Adipocyte (in vitro differentiated cells): ENCODE measurements at regions not wholly inside any gene's neighbourhood (a gene's known extent, or its start where the extent isn't known, plus 50 kb on each side); places are given as distances from the start of the nearest gene placed in this dataset.
"Not testable (repeated sequence)": the region's sequence is repeated elsewhere in the genome, so short reads cannot be mapped to it uniquely, and the experiment has no call there.

Experiments used
- DNase-seq: peaks from one replicate; pipeline ENCODE4 v3.0.0-alpha.2; 2015; ENCODE audit warnings: low read depth
- H3K27me3 ChIP-seq: replicated peaks from 2 replicates; pipeline ENCODE4 v1.7.0; 2013; ENCODE audit warnings: mild to moderate bottlenecking, low read length, moderate library complexity; ENCODE audit not compliant: control insufficient read depth, insufficient read depth
- H3K36me3 ChIP-seq: 2 replicates; pipeline ENCODE4 v1.7.0; 2013; ENCODE audit warnings: low read length, mild to moderate bottlenecking, moderate library complexity; ENCODE audit not compliant: control insufficient read depth, insufficient read depth, severe bottlenecking
- H3K4me1 ChIP-seq: 2 replicates; pipeline ENCODE4 v1.7.0; 2013; ENCODE audit warnings: mild to moderate bottlenecking, low read length, moderate library complexity; ENCODE audit not compliant: control insufficient read depth, insufficient read depth
- H3K4me3 ChIP-seq: 2 replicates; pipeline ENCODE4 v1.7.0; 2013; ENCODE audit warnings: mild to moderate bottlenecking, low read length, moderate library complexity
- H3K9ac ChIP-seq: 2 replicates; pipeline ENCODE4 v1.7.0; 2013; ENCODE audit warnings: mild to moderate bottlenecking, low read length, moderate library complexity
- H3K9me3 ChIP-seq: 2 replicates; pipeline ENCODE4 v1.7.0; 2013; ENCODE audit warnings: mild to moderate bottlenecking, low read length, moderate library complexity; ENCODE audit not compliant: control insufficient read depth

DNA sequence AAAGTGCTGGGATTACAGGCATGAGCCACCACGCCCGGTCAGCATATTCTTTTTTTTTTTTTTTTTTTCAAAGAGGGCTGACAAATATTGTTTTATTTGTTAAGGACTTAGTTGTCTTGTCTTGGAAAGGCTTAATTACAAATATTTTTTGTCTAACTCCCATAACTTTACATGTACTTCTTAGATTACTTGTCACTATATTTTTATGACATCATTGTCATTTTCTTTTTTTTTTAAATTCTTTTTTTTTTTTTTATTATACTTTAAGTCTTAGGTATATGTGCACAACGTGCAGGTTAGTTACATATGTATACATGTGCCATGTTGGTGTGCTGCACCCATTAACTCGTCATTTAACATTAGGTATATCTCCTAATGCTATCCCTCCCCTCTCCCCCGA, 162.5 kb downstream of the DISP1 start:
- H3K36me3 ChIP-seq, H3K9me3 ChIP-seq, DNase-seq, H3K9ac ChIP-seq, H3K27me3 ChIP-seq, H3K4me3 ChIP-seq: not testable (repeated sequence)
- peaks cover 18% of the 10 kb centered on the region for H3K4me1 ChIP-seq

DNA sequence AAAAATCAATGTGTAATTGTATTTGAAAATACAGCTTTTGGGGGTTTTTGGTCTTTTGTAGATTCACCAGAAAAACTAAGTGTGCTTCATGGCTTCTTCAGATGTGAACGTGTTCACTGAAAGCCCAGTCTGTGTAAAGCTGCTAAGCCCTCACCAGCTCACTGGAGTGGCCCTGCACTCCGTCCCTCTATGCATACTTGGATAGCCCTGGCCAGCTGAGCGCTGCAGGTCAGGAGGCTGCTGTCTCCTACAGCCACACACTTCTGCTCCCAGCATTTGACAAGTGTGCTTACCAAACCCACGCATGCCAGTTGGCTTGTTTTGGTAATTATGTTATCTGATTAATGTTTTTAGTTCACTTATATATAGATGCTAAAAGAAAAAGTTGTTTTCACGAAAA, 163.5 kb downstream of the TLR5 start:
- no peak for DNase-seq
- no peak overlapping the region for H3K9ac ChIP-seq
- H3K27me3 ChIP-seq, result no peaks in the 10 kb centered on the region
- peaks cover 13% of the 10 kb centered on the region for H3K4me1 ChIP-seq
- no peaks in the 10 kb centered on the region for H3K36me3 ChIP-seq
- no peaks in the 10 kb centered on the region for H3K9me3 ChIP-seq
- H3K4me3 ChIP-seq, result no peak overlapping the region

DNA sequence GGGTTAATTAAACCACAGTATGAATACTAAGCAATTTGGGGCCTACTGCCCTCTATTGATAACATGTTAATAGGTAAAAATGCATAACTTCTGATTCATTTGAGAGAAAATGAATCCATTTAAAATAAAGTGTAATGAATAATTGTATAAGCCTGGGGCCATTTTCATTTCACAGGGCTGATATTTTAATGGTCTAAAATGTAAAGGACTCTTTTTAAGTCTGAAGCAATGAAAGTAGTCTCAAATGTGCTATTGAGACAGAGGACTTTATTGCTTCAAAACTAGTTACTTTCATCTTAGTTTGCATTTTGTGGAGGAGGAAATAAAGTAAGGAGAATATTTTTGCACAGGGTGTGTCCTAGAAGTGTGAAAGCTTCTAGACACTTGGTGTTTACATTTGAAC, 155.4 kb downstream of the TLR5 start:
- Histone ChIP-seq H3K4me3 (no peak overlapping the region), H3K9me3 (no peaks in the 10 kb centered on the region), H3K9ac (no peak overlapping the region), H3K36me3 (no peaks in the 10 kb centered on the region), H3K27me3 (no peaks in the 10 kb centered on the region), H3K4me1 (no peaks in the 10 kb centered on the region)
- DNase-seq, result no peak

DNA sequence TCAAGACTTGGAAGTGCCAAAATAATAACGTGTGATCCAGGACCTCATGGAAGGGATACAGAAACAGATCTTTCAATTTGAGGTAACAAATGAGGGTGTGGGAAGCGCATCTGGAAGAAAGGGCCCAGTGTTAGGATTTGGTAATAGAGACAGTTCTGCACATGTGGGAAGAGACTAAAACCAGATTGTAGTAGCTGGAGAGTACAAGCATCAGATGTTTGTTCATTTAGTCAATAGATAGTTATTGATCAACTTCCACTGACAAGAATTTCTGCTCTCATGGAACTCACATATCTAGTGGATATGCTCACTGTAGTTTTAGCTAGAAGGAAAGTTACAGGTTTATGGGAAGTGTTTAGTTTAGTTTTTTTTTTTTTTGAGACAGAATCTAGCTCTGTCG, 153.6 kb downstream of the TLR5 start:
- no peak for DNase-seq
- H3K9me3 ChIP-seq, result no peaks in the 10 kb centered on the region
- peaks cover 6% of the 10 kb centered on the region for H3K4me1 ChIP-seq
- no peaks in the 10 kb centered on the region for H3K27me3 ChIP-seq
- no peaks in the 10 kb centered on the region for H3K36me3 ChIP-seq
- no peak overlapping the region for H3K9ac ChIP-seq
- H3K4me3 ChIP-seq, result no peak overlapping the region

DNA sequence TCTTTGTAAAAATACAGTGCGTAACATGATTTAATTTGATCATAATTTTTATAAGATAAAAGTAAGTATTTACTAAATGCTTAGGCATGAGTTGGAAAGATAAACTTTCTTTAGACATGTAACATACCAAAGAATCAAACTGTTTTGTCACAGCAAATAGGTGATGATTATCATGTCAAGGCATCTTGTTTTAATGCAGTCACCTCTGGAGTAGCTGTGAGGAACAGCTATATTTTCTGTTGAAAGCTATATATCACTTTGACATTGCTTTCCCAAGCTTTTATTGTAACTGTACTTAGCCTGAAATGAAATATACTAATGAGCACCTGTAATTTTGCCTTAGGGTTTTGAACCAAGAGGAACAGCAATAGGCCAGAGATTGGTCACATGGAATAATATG, 151.9 kb downstream of the TLR5 start:
- Histone ChIP-seq H3K36me3 (no peaks in the 10 kb centered on the region), H3K4me1 (peaks cover 18% of the 10 kb centered on the region), H3K4me3 (no peak overlapping the region), H3K9ac (no peak overlapping the region), H3K9me3 (no peaks in the 10 kb centered on the region), H3K27me3 (no peaks in the 10 kb centered on the region)
- DNase-seq, result no peak

DNA sequence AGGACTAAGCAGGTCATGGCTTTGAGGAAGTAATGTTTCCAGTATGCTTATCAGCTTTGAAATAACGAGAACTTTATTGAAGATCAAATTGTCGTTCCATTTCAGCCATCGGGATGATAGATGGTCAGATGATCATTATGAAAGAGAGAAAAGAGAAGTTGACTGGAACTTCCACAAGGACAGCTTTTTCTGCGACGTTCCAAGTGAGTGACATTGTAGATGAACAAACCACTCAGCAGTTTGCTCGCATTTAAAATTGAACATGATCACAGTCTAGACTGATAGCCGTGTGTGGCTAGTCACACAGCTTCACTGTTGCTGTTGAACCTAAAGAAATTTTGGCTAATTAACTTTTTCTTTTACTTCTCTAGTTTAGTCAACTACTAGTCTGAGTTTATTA, 151.1 kb downstream of the TLR5 start:
- peaks cover 18% of the 10 kb centered on the region for H3K4me1 ChIP-seq
- no peak for DNase-seq
- no peaks in the 10 kb centered on the region for H3K9me3 ChIP-seq
- no peaks in the 10 kb centered on the region for H3K27me3 ChIP-seq
- H3K36me3 ChIP-seq, result no peaks in the 10 kb centered on the region
- H3K4me3 ChIP-seq, result no peak overlapping the region
- no peak overlapping the region for H3K9ac ChIP-seq

DNA sequence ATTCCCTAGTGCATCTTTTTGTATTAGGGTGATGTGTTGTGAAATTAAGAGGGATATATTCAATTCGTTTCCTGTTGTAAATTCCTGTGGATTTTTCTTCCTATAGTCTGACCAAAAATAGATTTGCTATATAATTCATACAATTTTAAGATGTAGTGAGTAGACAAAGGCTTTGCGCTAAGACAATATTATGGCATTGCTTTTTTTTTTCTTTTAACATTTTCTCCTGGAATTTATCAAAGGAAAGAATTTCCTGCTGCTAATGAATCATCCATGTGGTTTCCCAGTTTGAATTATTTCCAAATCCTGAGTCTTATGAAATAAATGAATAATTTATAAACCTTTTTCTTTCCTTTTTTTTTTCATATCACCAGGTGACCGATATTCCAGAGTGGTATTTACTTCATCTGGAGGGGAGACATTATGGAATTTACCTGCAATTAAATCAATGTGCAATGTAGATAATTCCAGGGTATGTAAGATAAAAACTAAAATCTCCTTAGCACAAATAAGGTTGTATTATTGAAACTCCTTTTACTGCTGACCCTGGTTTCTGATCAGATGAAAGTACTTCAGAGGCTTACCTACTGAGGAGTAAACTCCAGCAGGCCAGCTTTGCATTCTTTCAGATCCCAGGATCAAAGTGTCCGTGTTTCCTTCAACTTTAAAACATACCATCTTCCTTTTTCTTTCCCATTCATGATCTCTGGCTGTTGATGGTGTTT, 148.4 kb downstream of the TLR5 start:
- Histone ChIP-seq H3K36me3 (no peaks in the 10 kb centered on the region), H3K4me3 (peak overlapping the region; percentile 45), H3K4me1 (peaks cover 18% of the 10 kb centered on the region), H3K9me3 (no peaks in the 10 kb centered on the region), H3K27me3 (no peaks in the 10 kb centered on the region), H3K9ac (no peak overlapping the region)
- peak; percentile 73 for DNase-seq

DNA sequence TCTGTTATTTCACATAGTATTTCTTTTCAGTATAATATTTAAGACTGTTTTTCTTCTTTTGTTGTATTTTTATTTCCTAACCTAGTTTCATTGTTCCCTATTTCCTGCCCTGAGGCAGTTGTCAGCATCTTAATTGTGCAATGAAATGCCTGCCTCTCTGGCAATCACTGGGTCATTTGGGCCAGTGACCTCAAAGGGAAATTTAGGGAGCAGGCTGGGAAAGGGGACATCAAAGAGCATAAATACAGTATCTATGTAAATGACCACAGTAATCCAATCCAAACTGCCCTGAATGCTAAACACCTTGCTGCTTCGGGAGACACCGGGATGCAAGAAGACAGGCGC, 147.8 kb downstream of the TLR5 start:
- peak overlapping the region; percentile 45 for H3K4me3 ChIP-seq
- H3K9ac ChIP-seq, result no peak overlapping the region
- DNase-seq, result peak; percentile 56
- H3K27me3 ChIP-seq, result no peaks in the 10 kb centered on the region
- no peaks in the 10 kb centered on the region for H3K36me3 ChIP-seq
- H3K4me1 ChIP-seq, result peaks cover 18% of the 10 kb centered on the region
- no peaks in the 10 kb centered on the region for H3K9me3 ChIP-seq

DNA sequence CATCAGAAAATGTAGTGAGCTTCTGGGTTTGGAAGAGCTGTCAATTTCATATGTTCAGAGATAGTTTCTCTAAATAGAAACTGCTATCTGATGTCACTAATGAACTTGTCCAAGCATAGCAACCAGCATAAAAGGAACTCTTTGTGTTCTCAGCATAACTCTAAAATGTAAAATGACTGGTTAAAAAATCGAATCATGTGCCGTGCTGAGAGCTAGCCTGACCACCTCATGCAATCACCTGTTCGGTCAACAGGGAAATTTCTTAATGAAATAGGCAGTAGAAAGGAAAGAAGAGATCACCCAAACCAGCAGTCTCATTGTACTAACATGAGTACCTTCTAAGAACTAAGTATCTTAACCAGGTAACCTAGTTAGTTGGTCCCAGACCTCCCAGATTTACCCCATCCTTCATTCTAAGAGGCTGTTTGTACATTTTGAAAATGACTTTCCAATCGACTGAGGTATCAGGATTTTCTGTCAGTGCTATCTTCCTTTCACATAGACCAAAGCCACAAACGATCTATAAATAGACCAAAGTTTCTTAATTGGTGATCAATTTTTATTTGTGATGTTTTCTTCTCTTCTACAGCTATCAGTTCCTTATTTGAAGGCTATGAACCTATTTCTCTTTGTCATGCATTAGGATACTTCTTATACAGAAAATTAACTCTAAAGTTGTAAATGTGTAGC, 147.3 kb downstream of the TLR5 start:
- no peak for DNase-seq
- Histone ChIP-seq H3K9ac (no peak overlapping the region), H3K9me3 (no peaks in the 10 kb centered on the region), H3K36me3 (no peaks in the 10 kb centered on the region), H3K4me1 (peaks cover 18% of the 10 kb centered on the region), H3K4me3 (no peak overlapping the region), H3K27me3 (no peaks in the 10 kb centered on the region)

DNA sequence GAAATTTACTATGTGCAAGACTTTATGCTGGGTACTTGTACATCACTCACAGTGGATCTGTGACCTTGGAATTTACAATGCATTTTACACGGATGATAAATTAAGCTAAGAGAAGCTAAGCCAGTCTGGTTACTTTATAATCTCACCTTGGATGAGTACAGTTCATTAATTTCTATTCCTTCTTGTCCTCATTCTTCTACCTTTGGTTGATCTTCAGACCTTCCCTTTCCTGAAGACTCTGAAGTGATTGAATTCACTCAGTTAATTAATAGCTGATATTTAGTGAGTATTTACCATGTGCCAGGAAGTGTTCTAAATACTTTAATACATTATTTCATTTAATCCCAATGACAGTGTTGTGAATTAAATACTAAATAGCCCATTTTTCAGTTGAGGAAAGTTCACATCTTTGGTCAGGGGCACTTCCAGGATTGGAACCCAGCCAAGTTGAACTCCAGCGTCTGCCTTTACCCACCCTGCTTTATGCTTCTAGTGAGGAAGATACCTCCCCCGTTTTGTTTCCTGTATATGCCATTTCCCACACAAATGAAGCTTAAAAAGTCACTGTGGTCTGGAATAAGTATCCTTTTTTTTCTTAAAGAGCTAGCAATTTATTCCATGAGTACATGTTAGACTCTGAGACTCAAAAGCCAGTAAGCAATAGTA, 146.6 kb downstream of the TLR5 start:
- H3K4me3 ChIP-seq, result no peak overlapping the region
- no peaks in the 10 kb centered on the region for H3K27me3 ChIP-seq
- H3K4me1 ChIP-seq, result peaks cover 18% of the 10 kb centered on the region
- H3K9ac ChIP-seq, result no peak overlapping the region
- H3K9me3 ChIP-seq, result no peaks in the 10 kb centered on the region
- no peaks in the 10 kb centered on the region for H3K36me3 ChIP-seq
- no peak for DNase-seq

DNA sequence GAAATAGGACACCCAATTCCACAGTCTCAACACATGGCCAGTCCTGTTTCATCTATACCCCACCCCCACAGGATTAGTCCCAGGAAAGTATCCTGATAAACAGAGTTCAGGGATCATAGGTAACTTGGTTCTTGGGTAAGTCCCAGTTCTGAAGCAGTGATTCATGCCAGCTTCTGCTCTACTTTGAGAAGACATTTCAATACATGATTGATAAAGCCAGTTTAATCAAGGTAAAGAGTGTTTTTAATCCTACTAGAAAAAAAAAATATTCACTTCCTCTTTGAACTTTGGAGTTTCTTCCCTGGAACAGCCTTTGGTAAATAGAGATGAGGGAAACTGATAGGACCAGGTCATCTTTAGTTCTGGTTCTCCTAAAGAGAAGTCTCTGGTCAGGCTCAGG, 142.4 kb downstream of the TLR5 start:
- DNase-seq, result peak; percentile 24
- Histone ChIP-seq H3K9me3 (no peaks in the 10 kb centered on the region), H3K4me3 (no peak overlapping the region), H3K36me3 (peaks cover 19% of the 10 kb centered on the region), H3K9ac (no peak overlapping the region), H3K4me1 (peaks cover under 1% of the 10 kb centered on the region), H3K27me3 (no peaks in the 10 kb centered on the region)
